Muscle of back (tissue), 3 donors: ENCODE measurements at regions not wholly inside any gene's neighbourhood (a gene's known extent, or its start where the extent isn't known, plus 50 kb on each side); places are given as distances from the start of the nearest gene placed in this dataset.

Experiments
- DNase-seq, 3 donors: peaks; one replicate each; pipeline versions ENCODE4 v3.0.0 to v3.0.0-alpha.2; 2013

DNA sequence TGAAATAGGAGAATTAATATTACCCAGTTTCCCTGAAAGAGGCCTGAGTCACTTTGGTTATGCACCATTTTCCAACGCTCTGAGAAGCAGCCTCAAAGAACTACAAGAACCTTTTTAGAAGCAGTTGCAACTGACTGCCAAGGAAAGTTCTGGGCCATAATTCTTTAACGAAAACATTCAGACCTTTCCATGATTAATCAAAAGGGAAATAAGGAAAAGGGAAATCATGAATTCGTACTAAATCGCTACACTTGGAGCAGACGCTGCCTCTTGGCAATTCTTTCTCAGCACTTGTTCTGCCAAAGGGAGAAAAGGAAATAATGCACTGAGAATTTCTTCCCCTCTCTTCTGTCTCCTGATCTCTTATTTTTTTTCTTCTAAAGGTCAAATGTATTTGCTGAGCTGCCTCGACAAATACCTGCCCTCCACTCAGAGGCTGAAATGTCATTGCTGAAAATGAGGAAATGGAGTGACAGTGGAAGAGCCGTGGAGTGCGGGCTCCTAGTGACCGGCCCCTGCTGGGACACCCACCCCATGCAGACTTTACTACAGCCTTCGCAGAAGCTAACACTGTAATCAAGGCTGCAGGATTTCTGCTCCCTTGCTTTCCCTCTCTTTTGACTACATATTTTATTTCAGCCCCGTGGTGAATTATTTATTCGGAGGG, 67.9 kb upstream of the GALNT2 start:
- DNase-seq = peak; percentile 81 to 93 (median 88)

DNA sequence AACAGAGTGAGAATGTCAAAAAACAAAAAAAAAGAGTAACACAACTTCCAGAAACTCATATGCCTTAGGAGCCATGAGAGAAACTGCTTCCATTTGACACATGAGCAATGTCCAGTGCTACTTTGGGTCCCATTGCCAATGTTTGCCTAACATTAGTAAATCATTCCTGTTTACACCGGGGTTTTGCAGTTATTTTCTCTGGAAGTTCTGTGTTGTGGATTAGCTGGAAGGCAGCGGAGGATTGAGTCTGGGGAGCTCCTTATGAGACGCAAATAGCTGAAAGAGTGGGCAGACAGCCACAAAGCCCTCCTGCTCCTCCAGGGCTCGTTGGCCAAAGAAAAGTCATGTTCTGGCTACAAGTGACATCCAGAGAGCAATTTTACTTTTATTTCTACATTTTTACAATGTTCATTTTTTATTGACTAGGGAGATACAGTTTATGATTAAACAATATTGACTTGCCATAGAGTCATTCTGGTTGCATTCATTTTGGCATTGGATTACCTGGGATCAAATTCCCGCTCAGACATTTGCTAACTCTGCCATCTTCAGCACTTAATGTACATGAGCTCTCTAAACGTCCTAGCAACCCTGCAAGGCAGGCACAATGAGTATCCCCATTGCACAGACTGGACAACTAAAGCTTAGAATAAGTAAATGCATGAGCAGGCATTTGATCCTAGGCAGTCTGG, 66.4 kb upstream of the GALNT2 start:
- peak; percentile 43 to 91 (median 75) for DNase-seq

DNA sequence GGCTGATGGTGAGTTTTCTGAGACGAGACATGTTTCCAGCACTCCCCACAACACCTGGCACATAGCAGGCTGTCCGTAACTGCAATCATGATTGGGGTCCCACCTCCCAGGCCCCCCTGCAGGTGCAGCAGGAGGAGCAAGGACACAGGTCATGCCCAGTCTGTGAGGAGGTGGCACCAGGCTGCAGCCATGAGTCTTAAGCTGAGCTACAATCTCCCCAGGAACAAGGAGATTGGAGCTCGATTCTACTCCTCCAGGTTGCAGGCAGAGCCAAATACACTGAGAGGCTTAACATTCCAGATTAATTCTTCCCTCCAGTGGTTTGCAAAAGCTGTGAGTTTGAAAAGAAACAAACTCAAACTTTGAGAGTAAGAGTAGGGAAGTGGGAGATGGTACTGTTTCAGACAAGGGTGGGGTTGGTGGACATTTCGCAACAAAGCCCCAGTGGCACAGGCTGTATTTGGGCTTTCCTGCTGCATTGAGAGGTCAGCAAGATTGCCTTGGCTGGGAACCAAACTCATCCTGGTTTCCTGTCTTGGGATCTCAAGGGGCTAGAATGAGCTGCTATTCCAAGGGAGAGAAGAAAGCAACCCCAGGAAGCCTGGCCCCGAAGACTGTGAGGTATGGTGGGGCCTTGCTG, 64.8 kb upstream of the GALNT2 start:
- peak in 2 of 3 donors; percentile 52 to 80 for DNase-seq

DNA sequence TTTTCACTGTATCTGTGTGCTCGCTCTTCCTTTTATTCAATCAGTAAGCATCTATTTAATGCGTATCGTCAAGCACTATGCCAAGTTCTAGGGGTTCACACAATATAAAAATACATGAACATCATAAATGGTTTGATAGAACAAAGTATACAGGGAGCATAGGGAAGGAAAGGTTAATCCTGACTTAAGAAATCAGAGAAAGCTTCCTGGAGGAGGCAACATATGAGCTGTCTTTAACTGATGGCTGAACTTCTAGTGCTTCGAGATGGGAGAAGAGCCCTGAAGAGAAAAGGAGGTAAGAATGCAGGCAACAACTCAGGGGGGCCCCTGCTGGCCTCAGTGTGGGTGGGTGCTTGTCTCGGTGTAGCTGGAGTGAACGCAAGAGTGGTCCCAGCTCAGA, 63.6 kb upstream of the GALNT2 start:
- no peak for DNase-seq

DNA sequence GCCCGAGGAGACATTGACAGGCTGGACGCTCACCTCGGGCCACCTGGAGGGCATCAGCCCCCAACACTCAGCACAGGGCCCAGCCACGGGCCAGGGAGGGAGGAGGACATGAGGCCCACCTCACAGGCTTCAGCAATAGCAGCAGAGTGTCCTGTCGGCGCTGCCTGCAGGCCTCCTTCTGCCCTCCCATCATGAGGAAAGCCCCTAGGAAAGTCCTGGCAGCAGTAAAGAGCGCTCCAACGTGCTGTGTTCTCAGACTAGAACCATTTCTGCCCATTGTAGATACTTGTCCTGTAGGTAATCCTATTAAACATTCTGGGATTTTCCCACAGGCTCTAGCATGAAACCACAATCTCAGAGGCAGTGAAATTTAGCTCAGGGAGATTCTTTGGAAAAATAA, 62.0 kb upstream of the GALNT2 start:
- no peak for DNase-seq

DNA sequence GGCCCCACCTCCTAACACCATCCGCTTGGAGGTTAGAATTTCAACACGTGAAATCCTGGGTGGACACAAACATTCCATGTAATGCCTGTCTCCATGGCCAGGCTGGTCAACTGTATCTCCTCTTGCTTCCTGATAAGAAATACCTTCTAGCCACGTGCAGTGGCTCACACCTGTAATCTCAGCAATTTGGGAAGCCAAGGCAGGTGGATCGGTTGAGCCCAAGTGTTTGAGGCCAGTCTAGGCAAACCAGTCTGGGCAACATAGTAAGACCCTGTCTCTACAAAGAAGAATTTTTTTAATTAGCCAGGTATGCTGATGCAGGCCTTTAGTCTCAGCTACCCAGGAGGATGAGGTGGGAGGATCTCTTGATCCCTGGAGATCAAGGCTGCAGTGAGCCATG, 58.3 kb upstream of the GALNT2 start:
- no peak for DNase-seq

DNA sequence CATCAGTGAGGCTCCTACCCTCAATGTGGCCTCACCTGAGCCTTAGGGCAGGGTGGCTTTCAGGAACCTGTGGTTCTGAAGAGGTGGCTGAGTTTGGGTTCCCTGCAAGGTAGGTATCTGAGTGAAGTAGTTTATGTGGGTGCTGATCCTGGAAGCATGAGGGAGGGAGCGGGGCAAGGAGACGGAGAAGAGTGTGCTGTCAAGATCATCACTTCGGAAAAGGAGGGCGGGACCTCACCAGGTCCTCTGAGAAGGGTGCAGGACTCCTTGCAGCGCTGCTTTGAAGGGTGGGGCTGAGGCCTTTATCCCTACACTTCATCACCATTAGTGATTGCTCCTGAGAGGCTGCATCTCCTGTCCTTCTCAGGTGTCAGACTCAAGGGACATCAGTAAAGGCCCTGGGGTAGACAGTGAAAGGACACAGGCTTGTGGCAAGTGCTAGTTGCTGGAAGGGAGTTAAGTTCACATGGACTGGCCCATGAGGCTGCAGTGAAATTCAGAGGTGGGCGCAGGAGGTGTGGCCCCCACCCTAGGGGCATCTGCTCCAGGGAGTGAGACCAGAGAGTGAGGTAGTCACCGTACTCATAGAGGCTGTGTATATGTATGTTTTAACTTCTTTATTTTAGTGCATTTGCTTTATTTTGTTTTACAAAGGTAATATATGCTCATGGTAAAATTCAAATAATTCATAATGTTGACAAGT, 57.3 kb upstream of the GALNT2 start:
- no peak for DNase-seq

DNA sequence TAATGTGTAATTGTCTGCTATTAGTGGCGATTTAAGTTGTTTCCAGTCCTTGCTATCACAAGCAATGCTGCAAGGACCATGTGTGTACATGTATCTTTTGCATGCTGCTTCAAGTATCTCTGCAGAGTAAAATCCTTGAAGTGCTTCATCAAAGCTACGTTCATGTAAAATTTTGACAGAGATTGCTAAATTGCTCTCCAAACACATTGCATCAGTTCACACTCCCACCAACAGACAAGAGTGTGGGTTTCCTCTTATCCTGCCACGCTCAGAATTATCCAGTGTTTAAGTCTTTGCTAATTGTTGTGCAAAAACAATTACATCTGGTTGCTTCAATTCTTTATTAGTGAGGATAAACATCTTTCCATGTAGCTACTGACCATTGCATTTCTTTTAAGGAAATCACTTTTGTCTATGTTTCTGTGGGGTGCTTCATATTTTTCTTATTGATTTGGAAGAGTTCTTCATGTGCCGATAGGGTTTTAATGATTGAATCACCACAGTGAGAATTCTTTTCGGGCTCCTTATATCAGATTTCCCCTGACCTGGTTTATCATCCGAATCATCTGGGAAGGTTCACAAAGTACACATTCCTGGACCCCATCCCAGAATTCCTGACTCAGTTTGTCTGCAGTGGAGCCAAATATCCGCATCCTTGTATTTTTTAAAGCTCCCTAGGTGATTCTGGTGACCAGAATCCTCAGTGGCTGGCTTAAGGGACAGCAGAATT, 56.3 kb upstream of the GALNT2 start:
- no peak for DNase-seq

DNA sequence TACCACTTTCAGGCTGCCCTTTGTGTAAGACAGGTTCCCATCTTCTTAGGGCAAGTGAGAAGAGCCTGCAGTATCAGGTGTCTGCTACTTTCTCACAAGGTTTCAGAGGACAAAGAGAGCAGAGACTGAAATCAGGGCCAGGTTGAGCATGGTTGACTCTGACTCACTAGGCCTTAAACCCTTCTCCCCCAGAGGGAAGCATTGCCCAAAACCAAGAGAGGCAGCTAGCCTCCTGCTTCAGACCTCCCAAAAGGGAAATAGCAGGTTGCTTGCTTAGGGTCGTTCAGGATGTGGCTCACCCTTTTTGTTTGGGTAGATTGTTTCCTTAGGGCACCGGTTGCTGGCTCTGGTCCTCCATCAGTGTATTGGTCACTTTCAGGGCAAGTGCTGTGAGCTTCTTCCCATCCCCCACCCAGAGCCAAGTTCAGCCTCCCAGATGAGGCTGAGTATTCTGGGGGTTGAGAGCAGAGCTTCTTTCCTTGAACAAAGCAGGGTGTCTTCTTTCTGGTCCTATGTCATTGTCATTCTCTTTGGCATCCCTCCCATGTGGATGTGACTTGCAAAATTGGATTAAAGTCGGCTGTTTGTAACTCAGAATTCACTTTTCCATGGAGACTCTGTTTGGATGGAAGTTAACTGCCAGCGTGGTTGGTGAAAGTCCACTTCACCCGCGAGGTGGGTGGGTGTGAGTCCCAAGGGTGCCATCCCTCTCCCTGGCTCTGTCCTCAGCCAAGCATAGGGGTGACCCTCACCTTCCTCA, 55.5 kb upstream of the GALNT2 start:
- DNase-seq = no peak

DNA sequence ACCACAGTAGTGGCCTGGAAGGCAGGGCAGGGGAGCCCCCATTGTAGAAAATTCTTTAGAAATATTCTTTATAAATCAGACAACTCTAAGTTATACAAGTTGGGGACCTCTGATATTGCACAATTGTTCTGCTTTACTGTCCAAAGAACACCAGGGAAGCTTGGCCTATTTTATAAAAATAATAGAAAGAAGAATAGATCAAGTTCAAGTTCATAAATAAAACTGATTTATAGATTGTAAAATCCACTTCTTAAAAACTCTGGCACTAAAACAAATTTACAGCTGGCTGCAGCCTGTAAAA, 55.0 kb upstream of the GALNT2 start:
- peak in 1 of 3 donors; percentile 41 for DNase-seq

DNA sequence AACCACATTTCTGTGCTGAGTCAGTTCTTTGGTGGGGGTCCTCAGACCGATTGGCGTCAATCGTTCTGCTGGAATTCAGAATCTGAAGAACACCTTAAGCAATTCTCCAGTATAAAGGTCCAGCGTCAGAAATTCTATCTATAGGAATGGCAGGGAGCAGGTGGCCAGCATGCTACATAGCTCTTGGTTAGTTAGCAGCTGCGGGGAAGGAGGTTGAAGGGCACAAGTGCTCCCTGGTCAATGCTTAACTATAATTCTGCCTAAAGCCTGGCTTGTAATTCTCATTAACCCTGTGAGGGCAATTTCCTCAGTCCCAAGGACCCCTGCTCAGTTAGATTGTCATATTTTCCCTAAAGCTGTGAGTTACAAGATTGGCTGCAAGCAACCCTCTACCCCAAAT, 54.3 kb upstream of the GALNT2 start:
- DNase-seq = no peak

DNA sequence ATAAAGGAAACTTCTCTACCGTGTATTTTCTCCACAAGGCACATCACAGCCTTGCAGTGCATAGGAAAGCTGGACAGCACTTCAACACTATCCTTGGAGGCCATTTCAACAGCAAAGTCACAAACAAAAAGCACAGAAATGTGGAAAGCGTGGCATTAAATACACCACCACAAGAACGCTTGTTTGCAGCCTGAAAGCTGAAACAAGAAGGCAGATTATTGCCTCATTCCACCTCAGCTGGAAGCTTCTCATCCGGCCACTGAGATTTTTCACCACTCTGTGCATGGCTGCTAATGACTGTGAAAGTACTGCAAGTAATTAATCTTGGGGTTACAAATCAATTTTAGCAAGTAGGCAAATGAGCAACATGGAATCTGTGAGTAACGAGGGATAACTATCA, 50.9 kb upstream of the GALNT2 start:
- no peak for DNase-seq
